AG04449 (cell line): ENCODE measurements at regions not wholly inside any gene's neighbourhood (a gene's known extent, or its start where the extent isn't known, plus 50 kb on each side); places are given as distances from the start of the nearest gene placed in this dataset.
A peak's percentile ranks its signal among the peaks of the same experiment; 100 is the strongest.

Experiments
- CTCF ChIA-PET: fragments of 350-600 bp; formaldehyde crosslinking; extraction: SDS; loops from one replicate; lab custom pipeline; 2021; ENCODE audit warnings: antibody characterized with exemption; lab: Yijun Ruan, JAX
- POLR2A ChIA-PET: fragments of 400-600, 350-600 bp; formaldehyde crosslinking; extraction: SDS; loops from one replicate; lab custom pipeline; 2020; ENCODE audit warnings: antibody characterized with exemption, inconsistent platforms; lab: Yijun Ruan, JAX
- DNase-seq: peaks from one replicate; pipeline ENCODE4 v3.0.0-alpha.2; 2010; ENCODE audit warnings: low read depth, low spot score
- H3K4me3 ChIP-seq: 2 replicates; pipeline ENCODE4 v1.5.1; 2011; ENCODE audit warnings: low read depth, mild to moderate bottlenecking, control low read depth, low read length
- CTCF ChIP-seq: IDR thresholded peaks from one replicate; pipeline ENCODE4 v1.5.1; 2011; ENCODE audit warnings: mild to moderate bottlenecking, moderate library complexity, low read length, control low read depth, inconsistent platforms; ENCODE audit not compliant: insufficient read depth; ENCODE audit errors: missing control alignments

DNA sequence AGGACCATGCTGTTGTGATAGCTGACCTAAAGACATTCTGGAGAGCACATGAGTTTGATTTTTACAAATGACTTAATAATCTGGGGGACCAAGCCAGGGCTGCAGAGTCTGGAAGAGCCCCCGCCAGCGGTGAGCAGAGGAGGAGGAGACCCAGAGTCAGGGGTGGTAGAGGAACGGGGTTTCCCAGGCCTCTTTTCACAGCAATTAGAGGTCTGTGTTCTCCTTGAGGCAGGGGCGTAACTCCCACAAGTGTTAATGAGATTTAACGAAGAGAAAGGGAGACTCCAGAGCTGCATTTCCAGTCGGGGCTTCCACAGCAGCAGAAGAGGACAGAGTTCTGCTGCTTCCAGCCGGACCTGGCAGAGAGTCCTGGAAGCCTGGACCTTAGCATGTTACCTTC, 137.9 kb upstream of the SLC24A2 start:
- DNase-seq, result no peak
- ChIA-PET CTCF (interaction anchor here (0.6 to 2.5 kb wide), 14 partner anchors 8 to 1187 kb away, joined by 3 to 11 read pairs (median 4); partner anchors contain the start of gene MLLT3), POLR2A (no interaction called here)
- no peak for TF ChIP-seq CTCF
- no peak overlapping the region for H3K4me3 ChIP-seq

- peak overlapping the region; percentile 61 for H3K4me3 ChIP-seq
- peak; percentile 4 for DNase-seq
- TF ChIP-seq CTCF, result peak; percentile 98
- ChIA-PET POLR2A (no interaction called here), CTCF (interaction anchor here (0.6 to 2.5 kb wide), 24 partner anchors 9 to 1470 kb away, joined by 3 to 17 read pairs (median 4); partner anchors contain the start of genes FOCAD and MLLT3)
Observed at GRCh38 chr9:19925674-19926503, 137.1 kb upstream of the SLC24A2 start.

DNA sequence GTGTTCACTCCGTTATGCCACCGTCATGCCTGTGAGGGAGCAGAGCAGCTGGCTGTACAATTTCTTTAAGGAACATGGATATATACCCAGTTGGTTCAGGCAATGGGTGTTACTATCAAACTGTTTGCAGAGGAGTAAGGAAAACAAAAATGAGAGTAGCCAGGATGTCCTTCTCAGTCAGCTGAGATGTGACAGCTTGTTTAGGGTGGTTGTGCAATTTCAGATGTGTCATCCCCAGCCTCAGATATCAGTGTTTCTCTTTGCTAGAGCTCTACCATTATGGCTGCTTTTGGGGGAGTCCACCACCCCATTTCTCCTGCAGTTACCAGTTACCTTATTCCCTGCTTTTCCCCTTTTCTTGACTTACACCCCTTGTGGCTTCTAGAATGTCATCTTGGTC, 135.2 kb upstream of the SLC24A2 start:
- DNase-seq, result no peak
- H3K4me3 ChIP-seq, result no peak overlapping the region
- TF ChIP-seq CTCF, result no peak
- CTCF ChIA-PET, result interaction anchor here (1.7 to 2.3 kb wide), 4 partner anchors 11 to 1187 kb away, joined by 11 to 17 read pairs (median 14); no protein-coding TSS in a partner anchor
- POLR2A ChIA-PET, result no interaction called here

- ChIA-PET CTCF (interaction anchor here (0.6 to 2.4 kb wide), 10 partner anchors 428 to 1188 kb away, joined by 3 to 27 read pairs (median 4); no protein-coding TSS in a partner anchor), POLR2A (no interaction called here)
- H3K4me3 ChIP-seq, result no peak overlapping the region
- peak; percentile 21 for TF ChIP-seq CTCF
- peak; percentile 3 for DNase-seq
Observed at GRCh38 chr9:19922476-19923118, 133.8 kb upstream of the SLC24A2 start.

DNA sequence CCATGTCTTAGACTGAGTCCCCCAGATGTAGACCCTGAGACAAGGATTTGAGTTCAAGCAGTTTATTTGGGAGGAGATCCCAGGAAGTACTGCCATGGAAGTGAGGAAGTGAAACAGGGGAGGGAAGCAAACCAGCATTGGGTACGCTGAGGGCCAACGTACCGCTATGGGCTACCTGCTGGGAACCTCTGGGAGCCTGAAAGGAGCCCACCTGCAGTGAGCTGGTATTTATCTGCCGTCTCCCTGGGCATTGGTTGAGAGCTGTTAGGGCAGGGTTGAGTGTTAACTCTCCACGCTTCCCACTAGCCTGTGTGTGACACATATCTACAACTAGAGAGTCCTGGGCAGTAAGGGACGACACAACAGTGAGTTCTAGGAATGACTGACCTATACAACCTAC, 131.6 kb upstream of the SLC24A2 start:
- H3K4me3 ChIP-seq, result no peak overlapping the region
- no peak for TF ChIP-seq CTCF
- DNase-seq, result no peak
- CTCF ChIA-PET, result interaction anchor here (1.0 kb wide), 1 partner anchor 450 kb away, joined by 3 read pairs; no protein-coding TSS in a partner anchor
- POLR2A ChIA-PET, result no interaction called here

- DNase-seq, result no peak
- H3K4me3 ChIP-seq, result no peak overlapping the region
- ChIA-PET CTCF (interaction anchor here (1.2 kb wide), 1 partner anchor 454 kb away, joined by 3 read pairs; no protein-coding TSS in a partner anchor), POLR2A (no interaction called here)
- TF ChIP-seq CTCF, result no peak
Observed at GRCh38 chr9:19918630-19919029, 129.8 kb upstream of the SLC24A2 start.
